ENCODE measurements at regions not wholly inside any gene's neighbourhood (a gene's known extent, or its start where the extent isn't known, plus 50 kb on each side); places are given as distances from the start of the nearest gene placed in this dataset.

GRCh38 chr4:38359113-38359512, 304.9 kb upstream of the KLF3 start:
- Histone ChIP-seq H3K79me2 (ENCODE audit: control insufficient read depth, insufficient read depth, low read length) (no peaks in the 10 kb centered on the region), H3K9ac (ENCODE audit: insufficient read depth in 1 of 2, low read depth in 2 of 2, low read length in 2 of 2) (no peak overlapping the region), H3K4me3 (no peak overlapping the region), H4K20me1 (replicated peaks; ENCODE audit: control insufficient read depth, insufficient read depth, low read length) (no peaks in the 10 kb centered on the region), H3K4me1 (replicated peaks in 1 of 2; ENCODE audit: control insufficient read depth in 2 of 2, insufficient read depth in 2 of 2, low read length in 2 of 2) (no peaks in the 10 kb centered on the region), H3K4me2 (ENCODE audit: insufficient read depth, low read length) (no peak overlapping the region), H3K36me3 (ENCODE audit: control insufficient read depth, insufficient read depth, low read length) (no peaks in the 10 kb centered on the region), H3K27me3 (ENCODE audit: control insufficient read depth in 2 of 2, insufficient read depth in 2 of 2, low read length in 2 of 2) (no peaks in the 10 kb centered on the region), H2AFZ (ENCODE audit: low read depth, low read length) (no peak overlapping the region), H3K9me3 (replicated peaks; ENCODE audit: control insufficient read depth, insufficient read depth, low read depth, low read length) (no peaks in the 10 kb centered on the region), H3K27ac (ENCODE audit: extremely low read depth, low read depth, low read length) (no peak overlapping the region), H3K9me1 (ENCODE audit: control insufficient read depth, insufficient read depth, low read length) (no peaks in the 10 kb centered on the region)
- ATAC-seq (no peak), DNase-seq (ENCODE audit: extremely low read depth in 1 of 4, low spot score in 3 of 4) (no peak), FAIRE-seq (peak; percentile 52)
- in situ Hi-C loops (cut with MboI): no loop called here
- BruUV-seq (replicated peaks): no TSS peak
- 48% methylated on average over 2 of the region's 2 CpGs for WGBS (ENCODE audit: insufficient coverage, low coverage, missing lambda C conversion rate)
- ChIA-PET POLR2A (no interaction called here), CTCF (ENCODE audit: low intra/inter-chr PET ratio) (no interaction called here)
- intact Hi-C loops (cut with micrococcal nuclease): no loop called here
- TF ChIP-seq ZNF551 (CRISPR knock-in tag; IDR thresholded peaks at IDR 0.05) (no peak), TGIF2 (CRISPR knock-in tag; IDR thresholded peaks at IDR 0.05) (no peak), POLR3G (IDR thresholded peaks at IDR 0.05; ENCODE audit: extremely low read depth, insufficient read length, insufficient replicate concordance) (no peak), ZFP1 (CRISPR knock-in tag; IDR thresholded peaks at IDR 0.05) (no peak), XRCC4 (IDR thresholded peaks at IDR 0.05; ENCODE audit: extremely low read depth, insufficient read depth, insufficient read length) (no peak), RUNX1 (IDR thresholded peaks at IDR 0.05; ENCODE audit: low read depth) (no peak), ZNF143 (CRISPR knock-in tag; IDR thresholded peaks at IDR 0.05) (no peak), TAF15 (IDR thresholded peaks at IDR 0.05; ENCODE audit: low read depth, low read length) (no peak), SMARCA5 (IDR thresholded peaks at IDR 0.05) (no peak), ARID1B (IDR thresholded peaks at IDR 0.05) (no peak), SREBF1 (IDR thresholded peaks at IDR 0.05; ENCODE audit: borderline replicate concordance, low read depth, low read length) (no peak), ZNF445 (CRISPR knock-in tag; IDR thresholded peaks at IDR 0.05; ENCODE audit: low read depth) (no peak), BDP1 (IDR thresholded peaks at IDR 0.05; ENCODE audit: insufficient read depth, insufficient read length) (no peak), NONO (IDR thresholded peaks at IDR 0.05; ENCODE audit: low read depth in 2 of 2, low read length in 1 of 2) (no peak), ZHX1 (conservative IDR thresholded peaks at IDR 0.05; ENCODE audit: low read length) (no peak), SAFB (IDR thresholded peaks at IDR 0.05; ENCODE audit: borderline replicate concordance, low read depth, low read length) (no peak)

Data from K562 (cell line).